Stimulated activated CD4-positive, alpha-beta T cell treated with anti-CD3 and anti-CD28 coated beads, Interleukin-2, amount 100 ng/mL, for 4 hours (primary cell): ENCODE measurements at regions not wholly inside any gene's neighbourhood (a gene's known extent, or its start where the extent isn't known, plus 50 kb on each side); places are given as distances from the start of the nearest gene placed in this dataset.
"Not testable (repeated sequence)": the region's sequence is repeated elsewhere in the genome, so short reads cannot be mapped to it uniquely, and the experiment has no call there.

Source experiments
- DNase-seq: peaks from one replicate; pipeline ENCODE4 v3.0.0-alpha.2; 2020; ENCODE audit warnings: low read depth

- DNase-seq, result no peak
Observed at GRCh38 chr14:62409626-62410300, 635.5 kb downstream of the KCNH5 start.

- DNase-seq, result no peak
Observed at GRCh38 chr14:62420847-62421246, 624.4 kb downstream of the KCNH5 start.

- no peak for DNase-seq
Observed at GRCh38 chr14:62428429-62429203, 616.6 kb downstream of the KCNH5 start.

- DNase-seq, result no peak
Observed at GRCh38 chr14:62429683-62430082, 615.6 kb downstream of the KCNH5 start.

GRCh38 chr14:62431496-62431895 lies 613.8 kb downstream of the KCNH5 start:
- DNase-seq, result no peak

GRCh38 chr14:62432955-62433354 lies 612.3 kb downstream of the KCNH5 start:
- DNase-seq, result no peak

- DNase-seq, result no peak
Observed at GRCh38 chr14:62436261-62436660, 609.0 kb downstream of the KCNH5 start.

GRCh38 chr14:62439210-62439609 lies 606.0 kb downstream of the KCNH5 start:
- no peak for DNase-seq

- no peak for DNase-seq
Observed at GRCh38 chr14:62443796-62444195, 601.5 kb downstream of the KCNH5 start.

- DNase-seq, result no peak
Observed at GRCh38 chr14:62445570-62445969, 599.7 kb downstream of the KCNH5 start.

GRCh38 chr14:62451221-62451620 lies 594.0 kb downstream of the KCNH5 start:
- no peak for DNase-seq

GRCh38 chr14:62453226-62453625 lies 592.0 kb downstream of the KCNH5 start:
- DNase-seq, result no peak

- DNase-seq, result no peak
Observed at GRCh38 chr14:62455446-62455845, 589.8 kb downstream of the KCNH5 start.

GRCh38 chr14:62462988-62463387 lies 582.3 kb downstream of the KCNH5 start:
- DNase-seq, result no peak

- DNase-seq, result no peak
Observed at GRCh38 chr14:62468946-62469345, 576.3 kb downstream of the KCNH5 start.

GRCh38 chr14:62470935-62471334 lies 574.3 kb downstream of the KCNH5 start:
- no peak for DNase-seq

- DNase-seq, result no peak
Observed at GRCh38 chr14:62491146-62491545, 554.1 kb downstream of the KCNH5 start.

- DNase-seq, result no peak
Observed at GRCh38 chr14:62497708-62498107, 547.5 kb downstream of the KCNH5 start.

- DNase-seq, result no peak
Observed at GRCh38 chr14:62501021-62501750, 544.1 kb downstream of the KCNH5 start.

- DNase-seq, result no peak
Observed at GRCh38 chr14:62505045-62505444, 540.2 kb downstream of the KCNH5 start.

- not testable (repeated sequence) for DNase-seq
Observed at GRCh38 chr14:62521309-62521708, 523.9 kb downstream of the KCNH5 start.

- DNase-seq, result no peak
Observed at GRCh38 chr14:62528296-62528695, 517.0 kb downstream of the KCNH5 start.

GRCh38 chr14:62532181-62532580 lies 513.1 kb downstream of the KCNH5 start:
- DNase-seq, result no peak
